ENCODE measurements at regions not wholly inside any gene's neighbourhood (a gene's known extent, or its start where the extent isn't known, plus 50 kb on each side); places are given as distances from the start of the nearest gene placed in this dataset.
"Not testable (repeated sequence)": the region's sequence is repeated elsewhere in the genome, so short reads cannot be mapped to it uniquely, and the experiment has no call there.

GRCh38 chr11:115663790-115664189 is 159.6 kb upstream of the CADM1 start:
- DNase-seq (ENCODE audit: low spot score) = no peak

GRCh38 chr11:115660030-115660805 is 156.0 kb upstream of the CADM1 start:
- no peak for DNase-seq (ENCODE audit: low spot score)

GRCh38 chr11:115659061-115659963 is 155.1 kb upstream of the CADM1 start:
- no peak for DNase-seq (ENCODE audit: low spot score)

- DNase-seq (ENCODE audit: low spot score) = no peak
These were observed 153.4 kb upstream of the CADM1 start for GRCh38 chr11:115657586-115657985.

GRCh38 chr11:115656669-115657068 is 152.5 kb upstream of the CADM1 start:
- DNase-seq (ENCODE audit: low spot score) = no peak

- DNase-seq (ENCODE audit: low spot score) = no peak
These were observed 151.8 kb upstream of the CADM1 start for GRCh38 chr11:115656041-115656440.

- no peak for DNase-seq (ENCODE audit: low spot score)
These were observed 150.6 kb upstream of the CADM1 start for GRCh38 chr11:115654792-115655191.

- DNase-seq (ENCODE audit: low spot score) = no peak
These were observed 149.7 kb upstream of the CADM1 start for GRCh38 chr11:115653926-115654325.

GRCh38 chr11:115653076-115653475 is 148.9 kb upstream of the CADM1 start:
- no peak for DNase-seq (ENCODE audit: low spot score)

- DNase-seq (ENCODE audit: low spot score) = no peak
These were observed 148.3 kb upstream of the CADM1 start for GRCh38 chr11:115652496-115652895.

- DNase-seq (ENCODE audit: low spot score) = no peak
These were observed 147.9 kb upstream of the CADM1 start for GRCh38 chr11:115652094-115652493.

GRCh38 chr11:115649461-115649860 is 145.2 kb upstream of the CADM1 start:
- no peak for DNase-seq (ENCODE audit: low spot score)

- no peak for DNase-seq (ENCODE audit: low spot score)
These were observed 141.6 kb upstream of the CADM1 start for GRCh38 chr11:115645631-115646317.

GRCh38 chr11:115644856-115645255 is 140.6 kb upstream of the CADM1 start:
- no peak for DNase-seq (ENCODE audit: low spot score)

GRCh38 chr11:115643549-115644270 is 139.5 kb upstream of the CADM1 start:
- no peak for DNase-seq (ENCODE audit: low spot score)

GRCh38 chr11:115642660-115643059 is 138.4 kb upstream of the CADM1 start:
- no peak for DNase-seq (ENCODE audit: low spot score)

GRCh38 chr11:115637599-115638241 is 133.5 kb upstream of the CADM1 start:
- DNase-seq (ENCODE audit: low spot score) = no peak

GRCh38 chr11:115636753-115637527 is 132.7 kb upstream of the CADM1 start:
- no peak for DNase-seq (ENCODE audit: low spot score)

- not testable (repeated sequence) for DNase-seq (ENCODE audit: low spot score)
These were observed 129.8 kb upstream of the CADM1 start for GRCh38 chr11:115633977-115634376.

- no peak for DNase-seq (ENCODE audit: low spot score)
These were observed 127.8 kb upstream of the CADM1 start for GRCh38 chr11:115632061-115632460.

GRCh38 chr11:115631609-115632008 is 127.4 kb upstream of the CADM1 start:
- DNase-seq (ENCODE audit: low spot score) = no peak

Measured in NAMALWA (cell line).